ENCODE measurements at regions not wholly inside any gene's neighbourhood (a gene's known extent, or its start where the extent isn't known, plus 50 kb on each side); places are given as distances from the start of the nearest gene placed in this dataset.
"Not testable (repeated sequence)": the region's sequence is repeated elsewhere in the genome, so short reads cannot be mapped to it uniquely, and the experiment has no call there.

GRCh38 chr6:140744659-140745320, 1370.3 kb upstream of the CITED2 start:
- H3K36me3 ChIP-seq (ENCODE audit: control insufficient read depth, insufficient read depth, low read length), result no peaks in the 10 kb centered on the region; the same call in 1 of the 2 replicates
- no peak overlapping the region for H3K4me3 ChIP-seq (ENCODE audit: low read length)
- no peak for DNase-seq (ENCODE audit: low read depth, low spot score)
- no peaks in the 10 kb centered on the region for H3K27me3 ChIP-seq (ENCODE audit: control insufficient read depth, insufficient read depth, low read length)
- no CpG with 5 or more reads among the region's 2 CpGs for WGBS (ENCODE audit: insufficient coverage, insufficient read length)
- peaks cover 2% of the 10 kb centered on the region; the same call in 1 of the 2 replicates for H3K9me3 ChIP-seq (ENCODE audit: control insufficient read depth, insufficient read depth, low read length)
- H3K4me1 ChIP-seq (ENCODE audit: control insufficient read depth, insufficient read depth, low read length), result no peaks in the 10 kb centered on the region
- H3K27ac ChIP-seq (ENCODE audit: low read length), result no peak overlapping the region

GRCh38 chr6:140736231-140736630, 1361.8 kb upstream of the CITED2 start:
- no peaks in the 10 kb centered on the region for H3K36me3 ChIP-seq (ENCODE audit: control insufficient read depth, insufficient read depth, low read length)
- H3K27me3 ChIP-seq (ENCODE audit: control insufficient read depth, insufficient read depth, low read length), result no peaks in the 10 kb centered on the region
- H3K4me1 ChIP-seq (ENCODE audit: control insufficient read depth, insufficient read depth, low read length), result no peaks in the 10 kb centered on the region
- no peaks in the 10 kb centered on the region for H3K9me3 ChIP-seq (ENCODE audit: control insufficient read depth, insufficient read depth, low read length)
- DNase-seq (ENCODE audit: low read depth, low spot score), result no peak
- no peak overlapping the region for H3K27ac ChIP-seq (ENCODE audit: low read length)
- H3K4me3 ChIP-seq (ENCODE audit: low read length), result no peak overlapping the region

GRCh38 chr6:140732991-140733390, 1358.5 kb upstream of the CITED2 start:
- Histone ChIP-seq H3K9me3 (ENCODE audit: control insufficient read depth, insufficient read depth, low read length) (no peaks in the 10 kb centered on the region), H3K4me3 (ENCODE audit: low read length) (no peak overlapping the region), H3K27ac (ENCODE audit: low read length) (no peak overlapping the region), H3K4me1 (ENCODE audit: control insufficient read depth, insufficient read depth, low read length) (no peaks in the 10 kb centered on the region), H3K36me3 (ENCODE audit: control insufficient read depth, insufficient read depth, low read length) (no peaks in the 10 kb centered on the region), H3K27me3 (ENCODE audit: control insufficient read depth, insufficient read depth, low read length) (no peaks in the 10 kb centered on the region)
- whole genome bisulfite sequencing (ENCODE audit: insufficient coverage, insufficient read length), result no CpG with 5 or more reads among the region's 2 CpGs
- DNase-seq (ENCODE audit: low read depth, low spot score), result no peak

- no peak for DNase-seq (ENCODE audit: low read depth, low spot score)
- no peak overlapping the region for H3K4me3 ChIP-seq (ENCODE audit: low read length)
These were observed 1357.7 kb upstream of the CITED2 start for GRCh38 chr6:140732155-140732554.

GRCh38 chr6:140731741-140732140, 1357.3 kb upstream of the CITED2 start:
- Histone ChIP-seq H3K4me1 (ENCODE audit: control insufficient read depth, insufficient read depth, low read length) (no peaks in the 10 kb centered on the region), H3K36me3 (ENCODE audit: control insufficient read depth, insufficient read depth, low read length) (no peaks in the 10 kb centered on the region), H3K27ac (ENCODE audit: low read length) (no peak overlapping the region), H3K27me3 (ENCODE audit: control insufficient read depth, insufficient read depth, low read length) (no peaks in the 10 kb centered on the region), H3K9me3 (ENCODE audit: control insufficient read depth, insufficient read depth, low read length) (no peaks in the 10 kb centered on the region), H3K4me3 (ENCODE audit: low read length) (no peak overlapping the region)
- no CpG with 5 or more reads among the region's 3 CpGs for WGBS (ENCODE audit: insufficient coverage, insufficient read length)
- no peak for DNase-seq (ENCODE audit: low read depth, low spot score)

More at GRCh38 chr6:140732155-140732554, 1357.7 kb upstream of the CITED2 start:
- Histone ChIP-seq H3K9me3 (ENCODE audit: control insufficient read depth, insufficient read depth, low read length) (no peaks in the 10 kb centered on the region), H3K27ac (ENCODE audit: low read length) (no peak overlapping the region), H3K4me1 (ENCODE audit: control insufficient read depth, insufficient read depth, low read length) (no peaks in the 10 kb centered on the region), H3K36me3 (ENCODE audit: control insufficient read depth, insufficient read depth, low read length) (no peaks in the 10 kb centered on the region), H3K27me3 (ENCODE audit: control insufficient read depth, insufficient read depth, low read length) (no peaks in the 10 kb centered on the region)
- WGBS (ENCODE audit: insufficient coverage, insufficient read length), result no CpG with 5 or more reads among the region's 2 CpGs

- no peak overlapping the region for H3K27ac ChIP-seq (ENCODE audit: low read length)
- H3K27me3 ChIP-seq (ENCODE audit: control insufficient read depth, insufficient read depth, low read length), result no peaks in the 10 kb centered on the region
- no peak for DNase-seq (ENCODE audit: low read depth, low spot score)
These were observed 1355.1 kb upstream of the CITED2 start for GRCh38 chr6:140729521-140729920.

GRCh38 chr6:140718021-140718420, 1343.6 kb upstream of the CITED2 start:
- Histone ChIP-seq H3K36me3 (ENCODE audit: control insufficient read depth, insufficient read depth, low read length) (no peaks in the 10 kb centered on the region), H3K4me1 (ENCODE audit: control insufficient read depth, insufficient read depth, low read length) (no peaks in the 10 kb centered on the region), H3K4me3 (ENCODE audit: low read length) (no peak overlapping the region), H3K9me3 (ENCODE audit: control insufficient read depth, insufficient read depth, low read length) (no peaks in the 10 kb centered on the region), H3K27me3 (ENCODE audit: control insufficient read depth, insufficient read depth, low read length) (no peaks in the 10 kb centered on the region), H3K27ac (ENCODE audit: low read length) (no peak overlapping the region)
- no peak for DNase-seq (ENCODE audit: low read depth, low spot score)

More at GRCh38 chr6:140729521-140729920, 1355.1 kb upstream of the CITED2 start:
- H3K36me3 ChIP-seq (ENCODE audit: control insufficient read depth, insufficient read depth, low read length), result no peaks in the 10 kb centered on the region
- H3K4me3 ChIP-seq (ENCODE audit: low read length), result no peak overlapping the region
- H3K9me3 ChIP-seq (ENCODE audit: control insufficient read depth, insufficient read depth, low read length), result no peaks in the 10 kb centered on the region
- H3K4me1 ChIP-seq (ENCODE audit: control insufficient read depth, insufficient read depth, low read length), result no peaks in the 10 kb centered on the region

- no peak for DNase-seq (ENCODE audit: low read depth, low spot score)
- no peaks in the 10 kb centered on the region for H3K27me3 ChIP-seq (ENCODE audit: control insufficient read depth, insufficient read depth, low read length)
- WGBS (ENCODE audit: insufficient coverage, insufficient read length), result no CpG with 5 or more reads among the region's 1 CpG
These were observed 1339.0 kb upstream of the CITED2 start for GRCh38 chr6:140713495-140713894.

GRCh38 chr6:140711019-140711613, 1336.7 kb upstream of the CITED2 start:
- H3K27ac ChIP-seq (ENCODE audit: low read length), result no peak overlapping the region
- DNase-seq (ENCODE audit: low read depth, low spot score), result no peak
- WGBS (ENCODE audit: insufficient coverage, insufficient read length), result no CpG with 5 or more reads among the region's 3 CpGs
- H3K36me3 ChIP-seq (ENCODE audit: control insufficient read depth, insufficient read depth, low read length), result no peaks in the 10 kb centered on the region
- H3K27me3 ChIP-seq (ENCODE audit: control insufficient read depth, insufficient read depth, low read length), result no peaks in the 10 kb centered on the region
- H3K9me3 ChIP-seq (ENCODE audit: control insufficient read depth, insufficient read depth, low read length), result no peaks in the 10 kb centered on the region
- H3K4me1 ChIP-seq (ENCODE audit: control insufficient read depth, insufficient read depth, low read length), result no peaks in the 10 kb centered on the region
- H3K4me3 ChIP-seq (ENCODE audit: low read length), result no peak overlapping the region

More at GRCh38 chr6:140713495-140713894, 1339.0 kb upstream of the CITED2 start:
- H3K36me3 ChIP-seq (ENCODE audit: control insufficient read depth, insufficient read depth, low read length), result no peaks in the 10 kb centered on the region
- no peak overlapping the region for H3K4me3 ChIP-seq (ENCODE audit: low read length)
- no peaks in the 10 kb centered on the region for H3K9me3 ChIP-seq (ENCODE audit: control insufficient read depth, insufficient read depth, low read length)
- no peaks in the 10 kb centered on the region for H3K4me1 ChIP-seq (ENCODE audit: control insufficient read depth, insufficient read depth, low read length)
- no peak overlapping the region for H3K27ac ChIP-seq (ENCODE audit: low read length)

- H3K27ac ChIP-seq (ENCODE audit: low read length), result no peak overlapping the region
- DNase-seq (ENCODE audit: low read depth, low spot score), result no peak
- WGBS (ENCODE audit: insufficient coverage, insufficient read length), result no CpG with 5 or more reads among the region's 1 CpG
- H3K36me3 ChIP-seq (ENCODE audit: control insufficient read depth, insufficient read depth, low read length), result no peaks in the 10 kb centered on the region
- H3K27me3 ChIP-seq (ENCODE audit: control insufficient read depth, insufficient read depth, low read length), result no peaks in the 10 kb centered on the region
- no peaks in the 10 kb centered on the region; the same call in 1 of the 2 replicates for H3K9me3 ChIP-seq (ENCODE audit: control insufficient read depth, insufficient read depth, low read length)
- no peak overlapping the region for H3K4me3 ChIP-seq (ENCODE audit: low read length)
- no peaks in the 10 kb centered on the region for H3K4me1 ChIP-seq (ENCODE audit: control insufficient read depth, insufficient read depth, low read length)
These were observed 1334.0 kb upstream of the CITED2 start for GRCh38 chr6:140708441-140708840.

- no CpG with 5 or more reads among the region's 1 CpG for WGBS (ENCODE audit: insufficient coverage, insufficient read length)
- not testable (repeated sequence) for H3K9me3 ChIP-seq (ENCODE audit: control insufficient read depth, insufficient read depth, low read length); H3K36me3 ChIP-seq (ENCODE audit: control insufficient read depth, insufficient read depth, low read length); H3K27me3 ChIP-seq (ENCODE audit: control insufficient read depth, insufficient read depth, low read length); H3K4me3 ChIP-seq (ENCODE audit: low read length); H3K27ac ChIP-seq (ENCODE audit: low read length); DNase-seq (ENCODE audit: low read depth, low spot score); H3K4me1 ChIP-seq (ENCODE audit: control insufficient read depth, insufficient read depth, low read length)
These were observed 1329.6 kb upstream of the CITED2 start for GRCh38 chr6:140704008-140704407.

Data from iPS DF 6.9 (cell line).